Endothelial cell (in vitro differentiated cells): ENCODE measurements at regions not wholly inside any gene's neighbourhood (a gene's known extent, or its start where the extent isn't known, plus 50 kb on each side); places are given as distances from the start of the nearest gene placed in this dataset.

Experiments
- DNase-seq: peaks from one replicate; pipeline ENCODE4 v3.0.0; 2021; ENCODE audit warnings: low spot score
- H3K27ac Mint-ChIP-seq: one replicate; pipeline ENCODE4 v1.8.0; 2021; ENCODE audit warnings: mixed read lengths, inconsistent platforms; ENCODE audit not compliant: unreplicated experiment
- H3K27me3 Mint-ChIP-seq: one replicate; pipeline ENCODE4 v1.8.0; 2021; ENCODE audit warnings: mild to moderate bottlenecking, moderate library complexity, mixed read lengths, inconsistent platforms; ENCODE audit not compliant: unreplicated experiment
- H3K36me3 Mint-ChIP-seq: one replicate; pipeline ENCODE4 v1.8.0; 2021; ENCODE audit warnings: mild to moderate bottlenecking, low read depth, mixed read lengths, inconsistent platforms; ENCODE audit not compliant: unreplicated experiment
- H3K4me1 Mint-ChIP-seq: one replicate; pipeline ENCODE4 v1.8.0; 2021; ENCODE audit warnings: mild to moderate bottlenecking, mixed read lengths, inconsistent platforms; ENCODE audit not compliant: unreplicated experiment
- H3K4me3 Mint-ChIP-seq: one replicate; pipeline ENCODE4 v1.8.0; 2021; ENCODE audit warnings: mild to moderate bottlenecking, mixed read lengths, inconsistent platforms; ENCODE audit not compliant: unreplicated experiment
- H3K9me3 Mint-ChIP-seq: one replicate; pipeline ENCODE4 v1.8.0; 2021; ENCODE audit warnings: mixed read lengths, inconsistent platforms; ENCODE audit not compliant: unreplicated experiment
- TF ChIP-seq, protein P1 (sequence below): fragments of 200-600 bp; sonication (generic); IDR thresholded peaks from one replicate; pipeline ENCODE4 v1.5.0; 2021; ENCODE audit warnings: antibody characterized with exemption; ENCODE audit not compliant: unreplicated experiment

- Mint-ChIP-seq H3K9me3 (no peaks in the 10 kb centered on the region), H3K36me3 (no peaks in the 10 kb centered on the region), H3K27me3 (no peaks in the 10 kb centered on the region), H3K27ac (no peak overlapping the region), H3K4me3 (no peak overlapping the region), H3K4me1 (no peaks in the 10 kb centered on the region)
- no peak for DNase-seq
- TF ChIP-seq, protein P1, sequence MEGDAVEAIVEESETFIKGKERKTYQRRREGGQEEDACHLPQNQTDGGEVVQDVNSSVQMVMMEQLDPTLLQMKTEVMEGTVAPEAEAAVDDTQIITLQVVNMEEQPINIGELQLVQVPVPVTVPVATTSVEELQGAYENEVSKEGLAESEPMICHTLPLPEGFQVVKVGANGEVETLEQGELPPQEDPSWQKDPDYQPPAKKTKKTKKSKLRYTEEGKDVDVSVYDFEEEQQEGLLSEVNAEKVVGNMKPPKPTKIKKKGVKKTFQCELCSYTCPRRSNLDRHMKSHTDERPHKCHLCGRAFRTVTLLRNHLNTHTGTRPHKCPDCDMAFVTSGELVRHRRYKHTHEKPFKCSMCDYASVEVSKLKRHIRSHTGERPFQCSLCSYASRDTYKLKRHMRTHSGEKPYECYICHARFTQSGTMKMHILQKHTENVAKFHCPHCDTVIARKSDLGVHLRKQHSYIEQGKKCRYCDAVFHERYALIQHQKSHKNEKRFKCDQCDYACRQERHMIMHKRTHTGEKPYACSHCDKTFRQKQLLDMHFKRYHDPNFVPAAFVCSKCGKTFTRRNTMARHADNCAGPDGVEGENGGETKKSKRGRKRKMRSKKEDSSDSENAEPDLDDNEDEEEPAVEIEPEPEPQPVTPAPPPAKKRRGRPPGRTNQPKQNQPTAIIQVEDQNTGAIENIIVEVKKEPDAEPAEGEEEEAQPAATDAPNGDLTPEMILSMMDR: no peak
Observed at GRCh38 chr6:19538096-19538495, 299.1 kb upstream of the ID4 start.

GRCh38 chr6:19547507-19547906 is 289.7 kb upstream of the ID4 start:
- no peaks in the 10 kb centered on the region for H3K27me3 Mint-ChIP-seq
- H3K4me1 Mint-ChIP-seq: peaks cover 3% of the 10 kb centered on the region
- H3K36me3 Mint-ChIP-seq: no peaks in the 10 kb centered on the region
- H3K9me3 Mint-ChIP-seq: no peaks in the 10 kb centered on the region
- TF ChIP-seq, protein P1: no peak
- H3K27ac Mint-ChIP-seq: no peak overlapping the region
- no peak for DNase-seq
- H3K4me3 Mint-ChIP-seq: no peak overlapping the region

DNA sequence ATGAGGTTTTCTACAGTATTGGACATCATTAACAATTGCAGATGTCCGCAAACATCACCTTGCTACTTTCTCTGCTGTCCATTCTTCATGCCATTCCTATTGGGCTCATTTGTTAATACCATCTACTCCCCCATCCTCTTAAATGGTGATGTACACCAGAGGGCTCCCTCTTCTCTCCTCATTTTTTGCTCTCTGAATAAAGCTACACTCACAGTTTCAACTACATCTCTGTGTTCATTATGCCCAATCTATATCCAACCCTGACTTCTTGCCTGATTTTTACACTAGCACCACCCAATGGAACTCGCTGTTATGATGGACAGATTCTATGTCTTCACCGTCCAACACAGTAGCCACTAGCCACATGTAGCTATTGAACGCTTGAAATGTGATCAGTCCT is 288.1 kb upstream of the ID4 start:
- no peak for DNase-seq
- Mint-ChIP-seq H3K4me1 (peaks cover 3% of the 10 kb centered on the region), H3K27ac (no peak overlapping the region), H3K4me3 (no peak overlapping the region), H3K36me3 (no peaks in the 10 kb centered on the region), H3K9me3 (no peaks in the 10 kb centered on the region), H3K27me3 (no peaks in the 10 kb centered on the region)
- TF ChIP-seq, protein P1: no peak

DNA sequence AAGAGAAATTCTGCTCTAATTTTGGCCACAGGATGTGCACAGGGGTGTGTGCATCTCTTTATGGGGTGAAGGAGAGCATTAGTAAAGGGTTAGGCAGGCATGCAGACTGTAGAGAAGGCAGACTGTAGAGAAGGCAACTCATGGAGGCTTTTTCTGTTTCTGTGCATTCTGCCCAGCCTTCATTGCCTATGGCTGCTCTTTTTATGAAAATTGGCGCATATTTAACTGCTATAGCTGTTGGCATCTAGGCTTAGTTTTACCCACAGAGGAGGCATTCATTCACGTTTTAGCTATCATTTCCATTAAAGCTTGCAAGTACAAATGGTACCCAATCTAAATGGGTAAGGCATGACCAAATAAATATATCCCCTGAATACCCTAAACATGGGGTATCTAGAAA is 286.8 kb upstream of the ID4 start:
- Mint-ChIP-seq H3K9me3 (no peaks in the 10 kb centered on the region), H3K4me3 (no peak overlapping the region), H3K36me3 (no peaks in the 10 kb centered on the region), H3K27ac (no peak overlapping the region), H3K4me1 (peaks cover 3% of the 10 kb centered on the region), H3K27me3 (no peaks in the 10 kb centered on the region)
- DNase-seq: no peak
- TF ChIP-seq, protein P1: no peak

DNA sequence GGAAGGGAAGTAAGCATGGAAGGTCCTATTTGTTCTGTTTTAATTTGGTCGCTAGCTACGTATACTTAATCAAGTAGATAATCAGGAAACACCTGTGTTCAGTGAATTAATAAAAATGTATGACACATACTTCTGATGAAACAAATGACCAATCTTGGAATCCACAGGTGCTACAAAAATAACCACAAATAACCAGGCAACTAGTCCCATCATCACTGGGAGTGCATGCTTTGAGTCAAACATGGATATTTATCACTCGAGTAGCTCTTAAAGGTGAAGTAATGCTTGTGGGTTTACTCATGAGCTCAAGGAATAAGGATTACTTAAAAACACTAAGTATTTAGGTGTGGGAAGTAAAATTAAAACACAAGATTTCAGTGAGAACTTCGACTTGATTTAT is 285.6 kb upstream of the ID4 start:
- no peak overlapping the region for H3K4me3 Mint-ChIP-seq
- no peaks in the 10 kb centered on the region for H3K27me3 Mint-ChIP-seq
- H3K36me3 Mint-ChIP-seq: no peaks in the 10 kb centered on the region
- DNase-seq: no peak
- TF ChIP-seq, protein P1: no peak
- H3K4me1 Mint-ChIP-seq: peaks cover 3% of the 10 kb centered on the region
- H3K9me3 Mint-ChIP-seq: no peaks in the 10 kb centered on the region
- no peak overlapping the region for H3K27ac Mint-ChIP-seq
